Fibroblast of the aortic adventitia (primary cell): ENCODE measurements at regions not wholly inside any gene's neighbourhood (a gene's known extent, or its start where the extent isn't known, plus 50 kb on each side); places are given as distances from the start of the nearest gene placed in this dataset.
"Not testable (repeated sequence)": the region's sequence is repeated elsewhere in the genome, so short reads cannot be mapped to it uniquely, and the experiment has no call there.

Experiments used
- DNase-seq: peaks from one replicate; pipeline ENCODE4 v3.0.0-alpha.2; 2010; ENCODE audit warnings: low read depth
- H3K4me3 ChIP-seq: 2 replicates; pipeline ENCODE4 v1.5.1; 2011; ENCODE audit warnings: low read depth, mild to moderate bottlenecking, control low read depth, low read length, moderate library complexity
- CTCF ChIP-seq: IDR thresholded peaks from 2 replicates; pipeline ENCODE4 v1.5.1; 2011; ENCODE audit warnings: mild to moderate bottlenecking, low read length, control low read depth, inconsistent platforms; ENCODE audit not compliant: insufficient read depth

- H3K4me3 ChIP-seq: no peak overlapping the region
- DNase-seq: no peak
- TF ChIP-seq CTCF: no peak
Measured at GRCh38 chr5:104472811-104473210, 910.2 kb upstream of the NUDT12 start.

DNA sequence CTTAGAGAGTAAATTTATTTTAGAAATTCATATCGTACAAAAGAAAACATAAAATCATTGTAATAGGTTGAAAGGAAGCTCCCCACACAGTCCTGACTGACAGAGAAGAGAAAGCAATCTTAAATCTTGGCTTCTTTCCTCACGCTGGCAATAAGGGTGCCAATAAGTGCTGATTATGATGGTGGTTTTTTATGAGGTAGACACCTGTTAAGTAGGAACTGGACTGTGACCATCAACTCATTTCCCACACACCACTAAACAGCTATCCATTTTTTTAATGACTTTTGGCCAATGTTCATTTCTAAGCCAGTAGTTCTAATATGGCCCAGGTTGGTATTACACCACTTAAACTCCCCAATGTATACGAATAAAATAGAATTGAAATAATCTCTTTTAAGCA lies 893.5 kb upstream of the NUDT12 start:
- no peak for DNase-seq
- no peak overlapping the region for H3K4me3 ChIP-seq
- TF ChIP-seq CTCF: no peak

DNA sequence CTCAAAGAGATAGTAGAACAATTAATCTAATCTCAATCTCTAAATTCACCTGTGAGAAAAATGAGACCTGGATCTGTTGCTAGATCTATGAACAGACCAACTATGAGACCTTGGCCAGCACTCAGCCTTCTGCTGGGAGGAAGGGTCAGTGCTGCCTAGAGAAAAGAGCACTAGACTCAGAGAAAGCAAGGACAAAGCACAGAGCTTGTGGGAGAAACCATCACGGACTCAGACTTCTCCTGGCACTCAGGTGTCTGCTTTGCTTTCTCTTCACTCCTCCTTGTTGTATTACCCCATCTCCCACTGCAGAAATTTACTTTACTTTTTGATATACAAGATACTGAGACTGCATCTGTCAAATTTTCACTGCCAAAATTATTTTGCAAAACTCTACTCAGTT lies 890.0 kb upstream of the NUDT12 start:
- no peak overlapping the region for H3K4me3 ChIP-seq
- no peak for DNase-seq
- no peak for TF ChIP-seq CTCF

- H3K4me3 ChIP-seq, DNase-seq: not testable (repeated sequence)
Measured at GRCh38 chr5:104451911-104452310, 889.3 kb upstream of the NUDT12 start.

GRCh38 chr5:104444656-104445055 lies 882.1 kb upstream of the NUDT12 start:
- H3K4me3 ChIP-seq: no peak overlapping the region
- no peak for DNase-seq
- TF ChIP-seq CTCF: no peak

DNA sequence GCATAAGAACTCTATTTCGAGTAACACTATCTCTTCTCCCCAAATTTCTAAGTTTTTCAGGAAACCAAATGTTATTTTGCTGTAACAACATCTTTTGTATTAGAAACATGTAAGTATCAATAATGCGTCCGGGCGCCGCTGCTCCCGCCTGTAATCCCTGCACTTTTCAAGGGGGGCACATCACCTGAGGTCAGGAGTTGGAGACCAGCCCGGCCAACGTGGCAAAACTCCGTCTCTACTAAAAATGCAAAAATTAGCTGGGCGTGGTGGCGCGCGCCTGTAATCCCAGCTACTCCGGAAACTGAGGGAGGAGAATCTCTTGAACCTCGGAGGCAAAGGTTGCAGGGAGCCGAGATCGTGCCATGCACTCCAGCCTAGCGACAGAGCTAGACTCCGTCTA lies 881.1 kb upstream of the NUDT12 start:
- no peak for TF ChIP-seq CTCF
- H3K4me3 ChIP-seq: no peak overlapping the region
- no peak for DNase-seq

DNA sequence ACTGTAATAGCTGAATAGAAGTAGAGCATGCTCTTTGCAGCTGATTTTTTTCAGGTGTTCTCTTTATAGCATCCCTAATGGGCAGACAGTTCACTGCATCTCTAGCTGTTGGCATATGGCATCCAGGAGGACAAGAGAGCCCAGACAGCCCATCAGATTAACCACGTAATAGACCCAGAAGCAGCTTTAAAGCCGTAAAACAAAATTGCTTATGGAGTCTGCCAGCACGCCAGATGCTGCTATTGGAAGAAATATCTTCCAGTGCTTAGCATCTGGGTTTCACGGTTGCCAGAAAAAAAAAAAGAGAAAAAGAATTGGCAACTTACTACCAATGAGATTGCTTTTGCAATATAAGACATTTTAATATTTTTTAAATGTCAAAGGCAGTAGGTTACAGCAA lies 869.4 kb upstream of the NUDT12 start:
- no peak overlapping the region for H3K4me3 ChIP-seq
- DNase-seq: no peak
- no peak for TF ChIP-seq CTCF
